SK-N-MC (cell line): ENCODE measurements at regions not wholly inside any gene's neighbourhood (a gene's known extent, or its start where the extent isn't known, plus 50 kb on each side); places are given as distances from the start of the nearest gene placed in this dataset.

ENCODE experiments used
- DNase-seq: peaks from one replicate; pipeline ENCODE4 v3.0.0-alpha.2; 2011; ENCODE audit warnings: low read depth, low spot score
- H3K27ac ChIP-seq: fragments of 200-600 bp; sonication (generic); 2 replicates; pipeline ENCODE4 v1.5.1; 2016; ENCODE audit warnings: mixed run types
- H3K36me3 ChIP-seq: fragments of 200-600 bp; sonication (generic); 2 replicates; pipeline ENCODE4 v1.6.1; 2017; ENCODE audit warnings: antibody characterized with exemption, low read length, mixed read lengths; ENCODE audit not compliant: insufficient read depth
- H3K4me3 ChIP-seq: fragments of 200-600 bp; sonication (generic); 2 replicates; pipeline ENCODE4 v1.5.1; 2016
- H3K9ac ChIP-seq: fragments of 200-600 bp; sonication (generic); 2 replicates; pipeline ENCODE4 v1.8.0; 2017; ENCODE audit warnings: mixed run types, mixed read lengths; ENCODE audit not compliant: insufficient read length
- H3K9me3 ChIP-seq: fragments of 200-600 bp; sonication (generic); 2 replicates; pipeline ENCODE4 v1.6.1; 2017; ENCODE audit warnings: low read depth, mild to moderate bottlenecking, antibody characterized with exemption, low read length, moderate library complexity, mixed read lengths
- EZH2 ChIP-seq: fragments of 200-600 bp; sonication (generic); IDR thresholded peaks from one replicate; pipeline ENCODE4 v1.6.1; 2017; ENCODE audit warnings: antibody characterized with exemption
- FOXP2 ChIP-seq: optimal IDR thresholded peaks from 2 replicates; pipeline ENCODE3; 2011; ENCODE audit warnings: mild to moderate bottlenecking, moderate library complexity; ENCODE audit not compliant: insufficient read depth; ENCODE audit errors: extremely low read length, control extremely low read depth
- POLR2AphosphoS5 ChIP-seq: IDR thresholded peaks from 2 replicates; pipeline ENCODE4 v1.6.1; 2012; ENCODE audit warnings: mild to moderate bottlenecking, low read depth, low read length, borderline replicate concordance

GRCh38 chr2:200220251-200220650 is 86.2 kb upstream of the SPATS2L start:
- DNase-seq: no peak
- Histone ChIP-seq H3K9ac (no peak overlapping the region), H3K4me3 (no peak overlapping the region), H3K36me3 (no peaks in the 10 kb centered on the region), H3K9me3 (no peaks in the 10 kb centered on the region), H3K27ac (peak overlapping the region; percentile 13; the same call in 1 of the 2 replicates)
- TF ChIP-seq POLR2AphosphoS5 (no peak), FOXP2 (no peak), EZH2 (no peak)

- no peak for TF ChIP-seq EZH2
- TF ChIP-seq POLR2AphosphoS5: no peak
- TF ChIP-seq FOXP2: no peak
- Histone ChIP-seq H3K27ac (no peak overlapping the region), H3K36me3 (no peaks in the 10 kb centered on the region), H3K9me3 (no peaks in the 10 kb centered on the region), H3K9ac (no peak overlapping the region), H3K4me3 (no peak overlapping the region)
- no peak for DNase-seq
Measured at GRCh38 chr2:200221055-200221955, 85.2 kb upstream of the SPATS2L start.

- Histone ChIP-seq H3K36me3 (no peaks in the 10 kb centered on the region), H3K27ac (no peak overlapping the region), H3K9me3 (no peaks in the 10 kb centered on the region), H3K9ac (no peak overlapping the region), H3K4me3 (no peak overlapping the region)
- TF ChIP-seq EZH2: no peak
- no peak for TF ChIP-seq FOXP2
- no peak for TF ChIP-seq POLR2AphosphoS5
- DNase-seq: no peak
Measured at GRCh38 chr2:200222791-200223190, 83.7 kb upstream of the SPATS2L start.

DNA sequence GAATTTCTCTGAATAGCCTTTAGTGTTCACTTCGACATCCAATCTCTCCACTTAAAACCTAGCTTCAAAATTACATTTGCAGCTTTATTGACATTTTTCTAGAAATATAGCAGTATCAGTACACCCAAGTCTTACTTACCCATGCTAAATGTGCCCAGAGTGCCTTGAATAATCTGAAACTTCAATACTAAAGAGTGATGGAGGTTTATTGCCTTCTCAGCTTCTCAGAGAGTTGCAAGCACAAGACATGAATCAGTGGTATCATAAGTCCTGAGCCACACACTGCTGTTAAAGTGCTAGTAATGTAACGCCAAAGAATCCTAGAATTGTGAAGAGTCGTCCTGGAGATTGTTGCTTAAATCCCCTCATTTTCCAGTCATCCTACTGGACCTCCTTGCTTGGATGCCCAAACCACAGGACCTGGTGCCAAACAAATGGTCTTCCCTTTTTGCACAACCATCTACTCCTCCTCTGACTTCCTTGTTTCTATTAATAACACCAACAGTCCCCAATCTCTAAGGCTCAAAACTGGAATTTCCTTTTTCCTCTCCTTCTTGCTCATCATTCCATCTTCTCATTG is 83.2 kb upstream of the SPATS2L start:
- Histone ChIP-seq H3K9me3 (no peaks in the 10 kb centered on the region), H3K36me3 (no peaks in the 10 kb centered on the region), H3K9ac (no peak overlapping the region), H3K27ac (no peak overlapping the region), H3K4me3 (no peak overlapping the region)
- TF ChIP-seq EZH2: no peak
- TF ChIP-seq FOXP2: no peak
- no peak for TF ChIP-seq POLR2AphosphoS5
- DNase-seq: no peak

GRCh38 chr2:200225951-200226350 is 80.5 kb upstream of the SPATS2L start:
- Histone ChIP-seq H3K9me3 (no peaks in the 10 kb centered on the region), H3K27ac (no peak overlapping the region), H3K4me3 (no peak overlapping the region), H3K9ac (no peak overlapping the region), H3K36me3 (no peaks in the 10 kb centered on the region)
- DNase-seq: no peak
- TF ChIP-seq POLR2AphosphoS5: no peak
- no peak for TF ChIP-seq EZH2
- TF ChIP-seq FOXP2: no peak

GRCh38 chr2:200226451-200227426 is 79.8 kb upstream of the SPATS2L start:
- H3K9me3 ChIP-seq: no peaks in the 10 kb centered on the region
- no peak overlapping the region for H3K9ac ChIP-seq
- H3K36me3 ChIP-seq: no peaks in the 10 kb centered on the region
- no peak overlapping the region for H3K27ac ChIP-seq
- H3K4me3 ChIP-seq: no peak overlapping the region
- no peak for TF ChIP-seq POLR2AphosphoS5
- TF ChIP-seq FOXP2: no peak
- TF ChIP-seq EZH2: no peak
- no peak for DNase-seq

GRCh38 chr2:200230716-200231115 is 75.8 kb upstream of the SPATS2L start:
- TF ChIP-seq EZH2 (no peak), POLR2AphosphoS5 (no peak), FOXP2 (no peak)
- DNase-seq: no peak
- no peak overlapping the region for H3K27ac ChIP-seq
- H3K4me3 ChIP-seq: no peak overlapping the region
- no peaks in the 10 kb centered on the region for H3K36me3 ChIP-seq
- H3K9ac ChIP-seq: no peak overlapping the region
- no peaks in the 10 kb centered on the region for H3K9me3 ChIP-seq

DNA sequence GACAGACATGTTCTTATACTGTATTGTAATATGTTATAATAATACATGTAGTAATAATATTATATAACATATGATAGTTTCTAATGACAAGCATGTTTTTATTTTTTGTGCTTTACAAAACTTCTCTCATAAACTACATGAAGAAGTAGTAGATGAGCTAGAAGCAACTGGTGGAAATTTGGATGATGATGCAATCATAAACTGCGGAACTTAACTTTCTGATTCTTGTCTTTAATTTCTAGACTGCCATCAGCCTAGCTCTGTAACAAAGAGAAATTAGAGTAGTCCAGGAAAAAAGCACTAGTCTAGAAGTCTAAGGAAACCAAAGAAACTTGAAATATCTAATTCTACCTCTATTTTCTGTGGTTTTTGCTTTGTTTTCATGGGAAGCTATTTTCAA is 71.0 kb upstream of the SPATS2L start:
- no peak for TF ChIP-seq EZH2
- TF ChIP-seq FOXP2: no peak
- no peak for TF ChIP-seq POLR2AphosphoS5
- Histone ChIP-seq H3K27ac (no peak overlapping the region), H3K9me3 (no peaks in the 10 kb centered on the region), H3K4me3 (no peak overlapping the region), H3K36me3 (no peaks in the 10 kb centered on the region), H3K9ac (no peak overlapping the region)
- DNase-seq: no peak
